PC-9 (cell line): ENCODE measurements at regions not wholly inside any gene's neighbourhood (a gene's known extent, or its start where the extent isn't known, plus 50 kb on each side); places are given as distances from the start of the nearest gene placed in this dataset.

Experiments
- BruUV-seq: library from RNA; stranded (reverse); fragments of 400-500 nt; replicated peaks from 2 replicates; lab custom pipeline; 2021; lab: Mats Ljungman, UMichigan
- CTCF ChIA-PET: fragments of 300-600 bp; sonication (Branson Sonifier 250); formaldehyde crosslinking; loops from one replicate; lab custom pipeline; 2022; ENCODE audit warnings: antibody characterized with exemption; lab: Charles Lee
- POLR2A ChIA-PET: fragments of 300-600 bp; sonication (Branson Sonifier 250); formaldehyde crosslinking; loops from one replicate; lab custom pipeline; 2022; ENCODE audit warnings: antibody characterized with exemption; ENCODE audit not compliant: unreplicated experiment; lab: Charles Lee
- DNase-seq, 2 experiments: peaks; one replicate each; pipeline versions ENCODE4 v3.0.0 to v3.0.0-alpha.2; 2015 to 2022; ENCODE audit warnings: mixed read lengths in 1 of 2
- H2AFZ ChIP-seq: fragments of 200-600 bp; sonication (generic); 2 replicates; pipeline ENCODE4 v1.8.1; 2017; ENCODE audit warnings: antibody characterized with exemption
- H3F3A ChIP-seq: fragments of 200-600 bp; sonication (generic); 2 replicates; pipeline ENCODE4 v1.8.1; 2017; ENCODE audit warnings: antibody characterized with exemption, mild to moderate bottlenecking, low read depth; ENCODE audit not compliant: insufficient read depth
- H3K27ac ChIP-seq: fragments of 200-600 bp; sonication (generic); 2 replicates; pipeline ENCODE4 v1.6.1; 2016; ENCODE audit warnings: mixed run types
- H3K27me3 ChIP-seq: fragments of 200-600 bp; sonication (generic); 2 replicates; pipeline ENCODE4 v1.6.1; 2016; ENCODE audit warnings: low read depth, mixed run types; ENCODE audit not compliant: insufficient read depth
- H3K36me3 ChIP-seq: fragments of 200-600 bp; sonication (generic); 2 replicates; pipeline ENCODE4 v1.6.1; 2016; ENCODE audit warnings: low read depth, mixed run types
- H3K4me1 ChIP-seq: fragments of 200-600 bp; sonication (generic); replicated peaks from 2 replicates; pipeline ENCODE4 v1.6.1; 2016; ENCODE audit warnings: mixed run types; ENCODE audit not compliant: insufficient read depth
- H3K4me2 ChIP-seq: fragments of 200-600 bp; sonication (generic); 2 replicates; pipeline ENCODE4 v1.6.1; 2017; ENCODE audit warnings: mixed run types
- H3K4me3 ChIP-seq: fragments of 200-600 bp; sonication (generic); 2 replicates; pipeline ENCODE4 v1.6.1; 2016; ENCODE audit warnings: mixed run types
- H3K79me2 ChIP-seq: fragments of 200-600 bp; sonication (generic); 2 replicates; pipeline ENCODE4 v1.6.1; 2017; ENCODE audit warnings: low read depth, mixed run types
- H3K9me2 ChIP-seq: fragments of 200-600 bp; sonication (generic); 2 replicates; pipeline ENCODE4 v1.8.1; 2017; ENCODE audit warnings: mild to moderate bottlenecking; ENCODE audit not compliant: insufficient read depth
- H3K9me3 ChIP-seq: fragments of 200-600 bp; sonication (generic); 2 replicates; pipeline ENCODE4 v1.8.1; 2016; ENCODE audit warnings: low read depth; ENCODE audit not compliant: insufficient read depth
- H4K20me1 ChIP-seq: fragments of 200-600 bp; sonication (generic); 2 replicates; pipeline ENCODE4 v1.8.1; 2017; ENCODE audit not compliant: insufficient read depth
- CTCF ChIP-seq: fragments of 200-600 bp; sonication (generic); conservative IDR thresholded peaks from 2 replicates; pipeline ENCODE4 v1.6.1; 2017; ENCODE audit warnings: mixed run types, antibody characterized with exemption, mild to moderate bottlenecking, moderate library complexity
- EZH2 ChIP-seq: fragments of 200-600 bp; sonication (generic); IDR thresholded peaks from 2 replicates; pipeline ENCODE4 v1.8.0; 2017; ENCODE audit warnings: antibody characterized with exemption, low read depth
- intact Hi-C: fragments of 100-400 bp; cut with micrococcal nuclease; formaldehyde crosslinking; loops from one replicate; pipeline ENCODE4 v1.10.0; 2022; ENCODE audit not compliant: unreplicated experiment

- Histone ChIP-seq H3K4me3 (no peak overlapping the region), H4K20me1 (no peaks in the 10 kb centered on the region), H2AFZ (no peak overlapping the region), H3K27ac (no peak overlapping the region), H3F3A (no peaks in the 10 kb centered on the region), H3K36me3 (no peaks in the 10 kb centered on the region), H3K27me3 (no peaks in the 10 kb centered on the region), H3K4me1 (no peaks in the 10 kb centered on the region), H3K79me2 (no peaks in the 10 kb centered on the region), H3K4me2 (no peak overlapping the region), H3K9me2 (no peaks in the 10 kb centered on the region), H3K9me3 (no peaks in the 10 kb centered on the region)
- ChIA-PET CTCF (interaction anchor here (0.6 kb wide), 1 partner anchor 8 kb away, joined by 7 read pairs; no protein-coding TSS in a partner anchor), POLR2A (interaction anchor here (0.6 kb wide), 1 partner anchor 1105 kb away, joined by 12 read pairs; the partner anchor contains the start of gene BCR)
- TF ChIP-seq CTCF: no peak
- TF ChIP-seq EZH2: no peak
- peak in 1 of 2 experiments; percentile 43 for DNase-seq
- BruUV-seq: no TSS peak
- intact Hi-C loops: no loop called here
Measured at GRCh38 chr22:22074634-22075381, 92.2 kb upstream of the TOP3B start.

GRCh38 chr22:22073769-22074561 is 91.4 kb upstream of the TOP3B start:
- H2AFZ ChIP-seq: no peak overlapping the region
- CTCF ChIA-PET: no interaction called here

More at GRCh38 chr22:22073769-22074561, 91.4 kb upstream of the TOP3B start:
- H3K36me3 ChIP-seq: no peaks in the 10 kb centered on the region
- no peak for DNase-seq
- H3K27me3 ChIP-seq: no peaks in the 10 kb centered on the region
- no peaks in the 10 kb centered on the region for H3K9me2 ChIP-seq
- H3K4me2 ChIP-seq: no peak overlapping the region
- no peaks in the 10 kb centered on the region for H3F3A ChIP-seq
- no peaks in the 10 kb centered on the region for H3K9me3 ChIP-seq
- no peak overlapping the region for H3K27ac ChIP-seq
- H3K4me1 ChIP-seq: no peaks in the 10 kb centered on the region
- H3K79me2 ChIP-seq: no peaks in the 10 kb centered on the region
- intact Hi-C loops: no loop called here
- TF ChIP-seq EZH2 (no peak), CTCF (no peak)
- no peaks in the 10 kb centered on the region for H4K20me1 ChIP-seq
- no peak overlapping the region for H3K4me3 ChIP-seq
- no TSS peak for BruUV-seq
- POLR2A ChIA-PET: interaction anchor here (0.6 kb wide), 1 partner anchor 1106 kb away, joined by 12 read pairs; the partner anchor contains the start of gene BCR
